ENCODE measurements at regions not wholly inside any gene's neighbourhood (a gene's known extent, or its start where the extent isn't known, plus 50 kb on each side); places are given as distances from the start of the nearest gene placed in this dataset.

DNA sequence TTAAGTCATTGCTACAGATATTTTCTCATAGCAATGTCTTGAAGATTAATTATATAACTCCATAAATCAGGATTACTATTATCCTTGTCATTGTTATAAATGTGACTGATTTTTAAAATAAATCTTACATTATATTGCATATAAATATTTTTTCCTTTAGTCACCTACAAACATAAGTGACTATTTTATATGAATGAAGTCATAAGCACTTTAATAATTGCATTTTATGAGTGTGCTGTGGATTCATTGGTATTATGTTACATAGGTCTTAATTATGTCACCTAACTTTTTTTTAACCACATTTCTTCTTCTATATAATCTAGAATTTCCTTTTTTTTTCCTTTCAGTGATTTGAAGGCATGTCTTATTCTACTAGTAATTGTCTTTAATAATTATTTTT is 1191.2 kb downstream of the NSUN3 start (continued):
- TF ChIP-seq POLR2AphosphoS5 (IDR thresholded peaks at IDR 0.05; ENCODE audit: low read depth) = no peak

GRCh38 chr3:95254758-95255157 is 1191.9 kb downstream of the NSUN3 start:
- no peak overlapping the region for H3K27ac ChIP-seq (ENCODE audit: low read depth)
- no peaks in the 10 kb centered on the region for H3K36me3 ChIP-seq (ENCODE audit: insufficient read depth)
- peaks cover 9% of the 10 kb centered on the region; the same call in 1 of the 2 replicates for H3K9me2 ChIP-seq (ENCODE audit: insufficient read depth)
- no peak overlapping the region for H3K4me3 ChIP-seq
- Mint-ChIP-seq H3K4me3 (no peak overlapping the region), H3K27me3 (ENCODE audit: insufficient read depth, low read depth, poor library complexity) (peaks cover 5% of the 10 kb centered on the region), H3K36me3 (ENCODE audit: low read depth) (peaks cover 7% of the 10 kb centered on the region; the same call in 1 of the 3 replicates), H3K27ac (no peak overlapping the region), H3K9me3 (no peaks in the 10 kb centered on the region), H3K4me1 (no peaks in the 10 kb centered on the region; the same call in 2 of the 3 replicates)
- H3K4me2 ChIP-seq = no peak overlapping the region
- no peak overlapping the region for H2AFZ ChIP-seq
- H4K20me1 ChIP-seq (replicated peaks; ENCODE audit: insufficient read depth) = no peaks in the 10 kb centered on the region
- no peaks in the 10 kb centered on the region for H3K79me2 ChIP-seq (replicated peaks; ENCODE audit: insufficient read depth)
- no peaks in the 10 kb centered on the region for H3K27me3 ChIP-seq (ENCODE audit: insufficient read depth)
- TF ChIP-seq EZH2phosphoT487 (IDR thresholded peaks at IDR 0.05; ENCODE audit: unreplicated experiment) (no peak), NANOG (IDR thresholded peaks at IDR 0.05; ENCODE audit: borderline replicate concordance) (no peak), POLR2AphosphoS5 (IDR thresholded peaks at IDR 0.05; ENCODE audit: low read depth) (no peak), JUNB (IDR thresholded peaks at IDR 0.05; ENCODE audit: unreplicated experiment) (no peak), EZH2 (IDR thresholded peaks at IDR 0.05; ENCODE audit: low read depth, unreplicated experiment) (no peak)
- no peaks in the 10 kb centered on the region for H3K4me1 ChIP-seq (ENCODE audit: insufficient read depth)
- H3F3A ChIP-seq (replicated peaks; ENCODE audit: low read depth) = no peaks in the 10 kb centered on the region
- no peak for DNase-seq (ENCODE audit: low spot score)
- no peak for ATAC-seq

GRCh38 chr3:95265129-95265528 is 1202.3 kb downstream of the NSUN3 start:
- Mint-ChIP-seq H3K27me3 (ENCODE audit: insufficient read depth, low read depth, poor library complexity) (no peaks in the 10 kb centered on the region), H3K4me3 (no peak overlapping the region), H3K36me3 (ENCODE audit: low read depth) (peaks cover 4% of the 10 kb centered on the region; the same call in 1 of the 3 replicates), H3K27ac (no peak overlapping the region), H3K9me3 (no peaks in the 10 kb centered on the region), H3K4me1 (no peaks in the 10 kb centered on the region)
- Histone ChIP-seq H3K4me3 (no peak overlapping the region), H3K79me2 (replicated peaks; ENCODE audit: insufficient read depth) (no peaks in the 10 kb centered on the region), H2AFZ (no peak overlapping the region), H3K4me2 (no peak overlapping the region), H3K4me1 (ENCODE audit: insufficient read depth) (no peaks in the 10 kb centered on the region), H3F3A (replicated peaks; ENCODE audit: low read depth) (no peaks in the 10 kb centered on the region), H4K20me1 (replicated peaks; ENCODE audit: insufficient read depth) (no peaks in the 10 kb centered on the region), H3K9me2 (ENCODE audit: insufficient read depth) (no peaks in the 10 kb centered on the region), H3K36me3 (ENCODE audit: insufficient read depth) (no peaks in the 10 kb centered on the region), H3K27ac (ENCODE audit: low read depth) (no peak overlapping the region), H3K27me3 (ENCODE audit: insufficient read depth) (no peaks in the 10 kb centered on the region)
- ATAC-seq (no peak), DNase-seq (ENCODE audit: low spot score) (no peak)
- TF ChIP-seq POLR2AphosphoS5 (IDR thresholded peaks at IDR 0.05; ENCODE audit: low read depth) = no peak
- TF ChIP-seq ZNF462 (CRISPR knock-in tag; IDR thresholded peaks at IDR 0.05) = no peak
- TF ChIP-seq, protein P1, sequence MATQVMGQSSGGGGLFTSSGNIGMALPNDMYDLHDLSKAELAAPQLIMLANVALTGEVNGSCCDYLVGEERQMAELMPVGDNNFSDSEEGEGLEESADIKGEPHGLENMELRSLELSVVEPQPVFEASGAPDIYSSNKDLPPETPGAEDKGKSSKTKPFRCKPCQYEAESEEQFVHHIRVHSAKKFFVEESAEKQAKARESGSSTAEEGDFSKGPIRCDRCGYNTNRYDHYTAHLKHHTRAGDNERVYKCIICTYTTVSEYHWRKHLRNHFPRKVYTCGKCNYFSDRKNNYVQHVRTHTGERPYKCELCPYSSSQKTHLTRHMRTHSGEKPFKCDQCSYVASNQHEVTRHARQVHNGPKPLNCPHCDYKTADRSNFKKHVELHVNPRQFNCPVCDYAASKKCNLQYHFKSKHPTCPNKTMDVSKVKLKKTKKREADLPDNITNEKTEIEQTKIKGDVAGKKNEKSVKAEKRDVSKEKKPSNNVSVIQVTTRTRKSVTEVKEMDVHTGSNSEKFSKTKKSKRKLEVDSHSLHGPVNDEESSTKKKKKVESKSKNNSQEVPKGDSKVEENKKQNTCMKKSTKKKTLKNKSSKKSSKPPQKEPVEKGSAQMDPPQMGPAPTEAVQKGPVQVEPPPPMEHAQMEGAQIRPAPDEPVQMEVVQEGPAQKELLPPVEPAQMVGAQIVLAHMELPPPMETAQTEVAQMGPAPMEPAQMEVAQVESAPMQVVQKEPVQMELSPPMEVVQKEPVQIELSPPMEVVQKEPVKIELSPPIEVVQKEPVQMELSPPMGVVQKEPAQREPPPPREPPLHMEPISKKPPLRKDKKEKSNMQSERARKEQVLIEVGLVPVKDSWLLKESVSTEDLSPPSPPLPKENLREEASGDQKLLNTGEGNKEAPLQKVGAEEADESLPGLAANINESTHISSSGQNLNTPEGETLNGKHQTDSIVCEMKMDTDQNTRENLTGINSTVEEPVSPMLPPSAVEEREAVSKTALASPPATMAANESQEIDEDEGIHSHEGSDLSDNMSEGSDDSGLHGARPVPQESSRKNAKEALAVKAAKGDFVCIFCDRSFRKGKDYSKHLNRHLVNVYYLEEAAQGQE (IDR thresholded peaks at IDR 0.05; ENCODE audit: unreplicated experiment) = no peak

All from GM23338 (cell line).